ENCODE measurements at regions not wholly inside any gene's neighbourhood (a gene's known extent, or its start where the extent isn't known, plus 50 kb on each side); places are given as distances from the start of the nearest gene placed in this dataset.

DNA sequence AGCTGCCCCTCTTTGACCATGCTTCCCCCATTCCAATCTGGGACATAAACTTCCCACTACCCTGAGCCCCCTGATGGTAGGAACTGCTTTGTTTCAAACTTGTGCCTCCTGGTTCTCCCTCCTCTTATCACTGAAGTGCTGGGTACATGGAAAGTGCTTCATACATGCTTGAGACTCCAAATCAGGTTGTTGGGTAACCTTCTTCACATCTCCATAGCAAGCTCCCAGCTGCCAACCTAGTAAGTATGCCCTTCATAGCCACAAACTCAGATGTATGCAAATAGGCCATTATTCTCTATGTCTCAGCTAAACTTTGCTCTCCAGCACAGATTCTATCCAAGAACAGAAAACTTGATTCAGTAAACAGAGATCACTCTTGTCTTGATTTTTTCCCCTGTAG, 310.6 kb upstream of the IRX3 start:
- ChIA-PET POLR2A (no interaction called here), CTCF (no interaction called here)
- intact Hi-C loops (cut with DNase I, micrococcal nuclease): no loop called here
- Mint-ChIP-seq H3K27me3 (peaks cover 28% of the 10 kb centered on the region), H3K27ac (no peak overlapping the region), H3K9me3 (ENCODE audit: low read depth) (peaks cover 4% of the 10 kb centered on the region), H3K36me3 (ENCODE audit: low read depth) (no peaks in the 10 kb centered on the region), H3K4me3 (no peak overlapping the region), H3K4me1 (no peaks in the 10 kb centered on the region)
- ATAC-seq: no peak
- DNase-seq: no peak

DNA sequence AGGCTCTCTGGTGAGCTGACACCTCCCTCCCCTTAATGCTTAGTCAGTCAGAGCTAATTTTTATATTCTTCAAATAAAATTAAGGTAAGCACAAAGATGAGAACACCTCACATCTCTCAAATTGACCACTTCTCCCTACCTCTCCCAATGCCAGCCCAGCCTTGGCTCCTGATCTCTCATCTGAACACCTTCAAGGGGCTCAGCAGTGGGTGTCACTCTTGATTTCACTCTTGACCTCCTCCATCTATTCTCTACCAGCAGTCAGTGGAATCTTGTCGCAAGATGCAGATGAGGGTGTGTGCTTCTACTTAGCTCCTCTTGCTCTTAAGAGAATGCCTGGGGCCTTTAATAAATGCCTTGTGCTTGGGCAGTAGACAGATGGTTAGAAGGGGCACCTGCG, 309.0 kb upstream of the IRX3 start:
- ChIA-PET POLR2A (no interaction called here), CTCF (no interaction called here)
- no peak overlapping the region for H3K27ac Mint-ChIP-seq
- no peaks in the 10 kb centered on the region for H3K4me1 Mint-ChIP-seq
- no peaks in the 10 kb centered on the region for H3K36me3 Mint-ChIP-seq (ENCODE audit: low read depth)
- ATAC-seq: no peak
- H3K27me3 Mint-ChIP-seq: peaks cover 28% of the 10 kb centered on the region
- H3K9me3 Mint-ChIP-seq (ENCODE audit: low read depth): peaks cover 4% of the 10 kb centered on the region
- intact Hi-C loops (cut with DNase I, micrococcal nuclease): no loop called here
- DNase-seq: no peak
- no peak overlapping the region for H3K4me3 Mint-ChIP-seq

DNA sequence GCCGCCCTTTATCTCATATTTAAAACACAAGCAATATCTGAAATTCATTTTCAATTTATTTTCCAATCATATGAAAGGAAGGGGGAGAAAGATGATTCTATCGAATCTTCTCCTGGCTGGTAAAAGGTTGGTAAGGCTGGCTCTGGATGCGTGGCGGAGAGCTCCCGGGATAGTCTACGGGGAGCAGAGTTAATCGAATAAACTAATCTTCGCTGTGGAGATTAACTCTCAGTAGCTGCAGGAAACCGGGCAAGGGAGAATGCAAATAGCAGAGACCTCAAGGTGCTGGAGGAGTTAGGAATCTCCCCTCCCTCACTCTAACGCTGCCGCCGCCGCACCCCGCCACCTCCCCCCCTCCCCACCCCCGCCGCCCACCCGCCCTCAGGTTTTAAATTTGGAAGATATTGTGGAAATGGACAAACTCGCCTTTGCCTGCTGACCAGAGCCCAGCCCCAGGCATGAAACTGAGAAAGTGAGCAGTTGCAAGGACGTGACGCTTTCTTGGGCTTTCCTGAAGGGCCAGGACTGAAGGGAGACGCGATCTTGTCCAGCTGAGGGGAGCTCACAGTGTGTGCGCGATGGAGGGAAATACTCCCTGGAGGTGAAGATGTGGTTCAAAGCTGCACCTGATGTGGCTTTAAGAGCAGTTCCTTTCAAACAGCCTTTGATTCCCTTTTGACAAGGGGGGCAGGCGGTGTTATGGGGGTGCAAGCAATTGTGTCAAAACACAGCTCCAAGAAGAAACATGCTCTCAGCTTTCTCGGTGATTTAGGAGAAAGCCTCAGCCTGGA, 308.2 kb upstream of the IRX3 start:
- H3K4me1 Mint-ChIP-seq: no peaks in the 10 kb centered on the region
- H3K27me3 Mint-ChIP-seq: peaks cover 27% of the 10 kb centered on the region
- no peak for ATAC-seq
- no peaks in the 10 kb centered on the region for H3K36me3 Mint-ChIP-seq (ENCODE audit: low read depth)
- no peak overlapping the region for H3K27ac Mint-ChIP-seq
- H3K9me3 Mint-ChIP-seq (ENCODE audit: low read depth): peaks cover 4% of the 10 kb centered on the region
- intact Hi-C loops (cut with DNase I, micrococcal nuclease): no loop called here
- DNase-seq: no peak
- POLR2A ChIA-PET: no interaction called here
- CTCF ChIA-PET: no interaction called here
- no peak overlapping the region for H3K4me3 Mint-ChIP-seq

DNA sequence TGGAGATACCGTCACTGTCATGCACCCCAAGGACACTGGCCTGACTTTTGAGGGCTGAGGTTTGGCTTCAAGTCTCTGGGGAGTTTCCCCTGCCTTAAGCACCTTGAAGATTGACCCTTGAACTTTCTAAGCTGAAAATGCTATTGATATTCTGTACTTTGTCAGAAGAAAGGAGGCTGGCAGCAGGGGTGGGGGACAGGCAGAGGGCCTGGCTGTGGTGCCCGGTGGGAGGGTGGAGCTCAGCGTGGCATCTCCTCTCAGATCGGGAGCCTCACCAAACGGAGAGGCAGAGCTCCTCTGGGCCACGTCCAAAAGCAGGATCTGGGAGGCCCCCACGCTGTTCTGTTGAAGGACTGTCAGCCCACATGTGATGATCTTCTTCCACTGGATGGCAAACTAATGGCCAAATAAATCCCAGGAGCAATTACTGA, 305.2 kb upstream of the IRX3 start:
- Mint-ChIP-seq H3K27ac (no peak overlapping the region), H3K4me3 (no peak overlapping the region), H3K9me3 (ENCODE audit: low read depth) (no peaks in the 10 kb centered on the region), H3K27me3 (peaks cover 31% of the 10 kb centered on the region), H3K36me3 (ENCODE audit: low read depth) (no peaks in the 10 kb centered on the region), H3K4me1 (no peaks in the 10 kb centered on the region)
- no peak for ATAC-seq
- ChIA-PET CTCF (no interaction called here), POLR2A (no interaction called here)
- DNase-seq: no peak
- intact Hi-C loops (cut with DNase I, micrococcal nuclease): no loop called here

DNA sequence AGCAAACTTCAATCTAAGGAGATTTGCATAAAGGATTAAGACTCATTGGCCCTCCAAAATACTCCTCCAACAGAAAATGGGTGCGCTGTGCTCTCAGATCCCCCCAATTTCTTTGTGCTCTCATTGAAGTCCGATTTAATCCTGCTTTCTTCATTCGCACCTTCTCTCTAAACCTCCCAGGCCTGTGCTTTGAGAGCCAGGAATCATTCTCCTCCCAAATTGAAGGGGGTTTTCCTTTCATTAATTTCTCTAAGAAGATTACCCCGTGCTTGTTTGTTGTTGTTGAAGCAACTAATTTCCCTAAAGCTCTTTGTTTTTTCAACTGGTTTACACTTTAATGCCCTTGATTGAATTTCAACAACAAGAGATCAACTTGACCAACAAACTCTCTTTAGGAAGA, 304.2 kb upstream of the IRX3 start:
- ChIA-PET CTCF (no interaction called here), POLR2A (no interaction called here)
- intact Hi-C loops (cut with DNase I, micrococcal nuclease): no loop called here

DNA sequence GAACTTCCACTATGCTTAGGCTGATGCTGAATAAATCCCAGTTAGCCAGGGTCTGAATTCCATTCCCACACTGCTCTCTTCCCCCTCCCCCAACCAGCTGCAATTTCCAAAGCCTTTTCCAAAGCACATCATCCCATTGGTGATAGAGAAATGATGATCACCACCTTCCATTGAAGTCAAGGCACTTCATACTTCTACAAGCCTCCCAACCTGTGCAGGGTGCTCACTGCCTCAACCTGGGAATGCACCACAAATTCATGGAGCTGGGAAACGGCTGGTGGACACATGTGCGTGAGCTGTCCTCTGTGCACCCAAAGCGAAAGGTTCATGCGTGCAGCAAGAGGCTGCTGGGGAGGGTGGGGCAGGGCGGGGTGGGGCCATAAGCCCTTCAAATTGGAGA, 302.7 kb upstream of the IRX3 start:
- no peaks in the 10 kb centered on the region for H3K4me1 Mint-ChIP-seq
- CTCF ChIA-PET: no interaction called here
- no peak for ATAC-seq
- H3K27ac Mint-ChIP-seq: no peak overlapping the region
- POLR2A ChIA-PET: no interaction called here
- no peaks in the 10 kb centered on the region for H3K36me3 Mint-ChIP-seq (ENCODE audit: low read depth)
- H3K9me3 Mint-ChIP-seq (ENCODE audit: low read depth): no peaks in the 10 kb centered on the region
- H3K27me3 Mint-ChIP-seq: peaks cover 18% of the 10 kb centered on the region
- intact Hi-C loops (cut with DNase I, micrococcal nuclease): no loop called here
- DNase-seq: no peak
- no peak overlapping the region for H3K4me3 Mint-ChIP-seq

More for the DNA sequence above, 304.2 kb upstream of the IRX3 start:
- no peak for ATAC-seq
- H3K4me1 Mint-ChIP-seq: no peaks in the 10 kb centered on the region
- no peak overlapping the region for H3K27ac Mint-ChIP-seq
- peaks cover 25% of the 10 kb centered on the region for H3K27me3 Mint-ChIP-seq
- H3K4me3 Mint-ChIP-seq: no peak overlapping the region
- no peaks in the 10 kb centered on the region for H3K36me3 Mint-ChIP-seq (ENCODE audit: low read depth)
- no peak for DNase-seq
- no peaks in the 10 kb centered on the region for H3K9me3 Mint-ChIP-seq (ENCODE audit: low read depth)

DNA sequence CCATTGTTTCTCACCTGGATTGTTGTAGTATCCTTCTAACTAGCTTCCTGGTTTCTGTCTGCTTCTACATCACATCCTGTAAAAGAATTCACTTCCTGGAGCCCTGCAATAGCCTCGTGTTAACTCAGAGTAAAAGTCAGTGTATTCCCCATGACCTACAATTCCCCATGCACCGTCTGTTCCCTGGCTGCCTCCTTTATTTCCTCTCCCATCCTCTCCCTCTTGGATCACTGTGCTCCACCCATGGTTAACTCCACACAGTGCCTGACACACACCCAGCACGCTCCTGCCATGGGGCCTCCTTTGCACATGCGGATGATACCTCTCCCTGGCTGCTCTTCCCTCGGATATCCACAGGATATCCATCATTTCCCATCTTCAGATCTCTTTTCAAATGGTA, 301.4 kb upstream of the IRX3 start:
- H3K4me3 Mint-ChIP-seq: no peak overlapping the region
- peaks cover 10% of the 10 kb centered on the region for H3K27me3 Mint-ChIP-seq
- POLR2A ChIA-PET: no interaction called here
- ATAC-seq (no peak), DNase-seq (no peak)
- intact Hi-C loops (cut with DNase I, micrococcal nuclease): no loop called here
- no peak overlapping the region for H3K27ac Mint-ChIP-seq
- H3K9me3 Mint-ChIP-seq (ENCODE audit: low read depth): no peaks in the 10 kb centered on the region
- CTCF ChIA-PET: no interaction called here
- no peaks in the 10 kb centered on the region for H3K36me3 Mint-ChIP-seq (ENCODE audit: low read depth)
- H3K4me1 Mint-ChIP-seq: no peaks in the 10 kb centered on the region

DNA sequence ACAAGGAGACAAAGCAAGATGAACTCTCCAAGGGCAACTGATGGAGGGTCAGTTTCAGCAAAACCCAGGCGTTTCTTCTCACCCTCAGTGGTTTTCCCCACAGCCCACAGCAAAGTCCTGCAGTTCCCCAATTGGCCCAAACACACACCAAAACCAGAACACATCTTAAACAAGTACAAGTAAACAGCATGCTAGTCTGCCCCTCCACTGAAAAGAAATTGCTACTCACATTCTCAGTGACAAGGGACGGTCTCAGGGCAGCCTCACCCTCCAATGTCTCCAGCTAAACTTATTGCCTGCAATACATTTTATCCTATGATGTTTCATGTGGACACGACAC, 300.6 kb upstream of the IRX3 start:
- no peaks in the 10 kb centered on the region for H3K4me1 Mint-ChIP-seq
- no peak for DNase-seq
- no peak overlapping the region for H3K27ac Mint-ChIP-seq
- ATAC-seq: no peak
- H3K4me3 Mint-ChIP-seq: no peak overlapping the region
- H3K9me3 Mint-ChIP-seq (ENCODE audit: low read depth): no peaks in the 10 kb centered on the region
- H3K27me3 Mint-ChIP-seq: peaks cover 9% of the 10 kb centered on the region
- ChIA-PET POLR2A (no interaction called here), CTCF (no interaction called here)
- H3K36me3 Mint-ChIP-seq (ENCODE audit: low read depth): no peaks in the 10 kb centered on the region
- intact Hi-C loops (cut with DNase I, micrococcal nuclease): no loop called here

DNA sequence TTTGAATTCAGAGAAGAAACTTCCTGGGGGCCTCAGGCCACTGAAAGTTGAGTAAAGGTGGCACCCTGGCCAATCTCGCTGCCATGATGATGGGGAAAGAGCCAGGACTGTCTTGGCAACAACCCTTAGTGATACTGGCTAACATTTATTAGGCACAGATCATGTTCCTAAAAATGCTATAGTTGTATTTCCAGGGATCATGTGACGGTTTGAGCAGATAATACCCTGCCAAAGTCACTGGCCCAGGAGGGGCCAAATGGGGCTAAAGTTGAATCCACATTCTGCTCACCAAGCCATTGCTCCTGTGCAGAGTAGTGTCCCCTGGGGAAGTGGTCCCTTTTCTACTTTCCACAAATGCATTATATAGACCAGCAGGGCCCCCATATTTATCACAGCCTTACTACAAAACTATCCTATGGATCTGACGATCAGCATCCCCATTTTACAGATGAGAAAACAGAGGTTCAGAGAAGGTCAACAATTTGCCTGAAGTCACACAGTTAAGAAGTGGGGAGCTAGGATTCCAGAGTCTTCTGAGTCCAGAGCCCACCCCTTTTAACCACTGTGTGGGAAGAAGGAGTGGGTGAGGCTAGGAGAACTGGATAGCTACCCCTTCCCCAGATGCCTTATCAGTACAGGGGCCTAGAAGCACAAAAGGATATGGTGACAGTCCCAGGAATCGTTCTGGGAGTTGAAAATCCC, 300.0 kb upstream of the IRX3 start:
- Mint-ChIP-seq H3K27me3 (peaks cover 9% of the 10 kb centered on the region), H3K27ac (no peak overlapping the region), H3K4me1 (no peaks in the 10 kb centered on the region), H3K4me3 (no peak overlapping the region), H3K36me3 (ENCODE audit: low read depth) (no peaks in the 10 kb centered on the region), H3K9me3 (ENCODE audit: low read depth) (no peaks in the 10 kb centered on the region)
- DNase-seq: no peak
- ATAC-seq: no peak
- ChIA-PET POLR2A (no interaction called here), CTCF (no interaction called here)
- intact Hi-C loops (cut with DNase I, micrococcal nuclease): no loop called here

DNA sequence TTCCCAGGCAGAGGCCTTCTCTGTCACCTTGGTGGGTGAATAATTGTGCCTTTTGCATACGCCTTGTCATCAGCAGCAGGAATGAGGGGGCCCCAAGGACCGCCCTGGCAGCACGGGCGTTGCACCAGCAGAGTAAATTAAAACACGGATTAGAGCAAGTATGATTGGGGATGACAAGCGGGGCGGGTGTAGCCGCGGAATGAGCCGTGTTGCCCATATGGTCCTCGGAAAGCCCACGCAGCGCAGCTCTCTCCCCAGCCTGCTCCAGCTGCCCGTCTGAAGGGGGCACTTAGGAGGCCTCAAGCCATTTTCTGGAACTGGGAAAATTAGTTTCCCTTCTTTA, 299.4 kb upstream of the IRX3 start:
- DNase-seq (no peak), ATAC-seq (no peak)
- Mint-ChIP-seq H3K36me3 (ENCODE audit: low read depth) (no peaks in the 10 kb centered on the region), H3K27me3 (peaks cover 7% of the 10 kb centered on the region), H3K9me3 (ENCODE audit: low read depth) (no peaks in the 10 kb centered on the region), H3K27ac (no peak overlapping the region), H3K4me1 (no peaks in the 10 kb centered on the region), H3K4me3 (no peak overlapping the region)
- intact Hi-C loops (cut with DNase I, micrococcal nuclease): no loop called here
- ChIA-PET POLR2A (no interaction called here), CTCF (interaction anchor here (0.6 kb wide), 1 partner anchor 675 kb away, joined by 3 read pairs; no protein-coding TSS in a partner anchor)

DNA sequence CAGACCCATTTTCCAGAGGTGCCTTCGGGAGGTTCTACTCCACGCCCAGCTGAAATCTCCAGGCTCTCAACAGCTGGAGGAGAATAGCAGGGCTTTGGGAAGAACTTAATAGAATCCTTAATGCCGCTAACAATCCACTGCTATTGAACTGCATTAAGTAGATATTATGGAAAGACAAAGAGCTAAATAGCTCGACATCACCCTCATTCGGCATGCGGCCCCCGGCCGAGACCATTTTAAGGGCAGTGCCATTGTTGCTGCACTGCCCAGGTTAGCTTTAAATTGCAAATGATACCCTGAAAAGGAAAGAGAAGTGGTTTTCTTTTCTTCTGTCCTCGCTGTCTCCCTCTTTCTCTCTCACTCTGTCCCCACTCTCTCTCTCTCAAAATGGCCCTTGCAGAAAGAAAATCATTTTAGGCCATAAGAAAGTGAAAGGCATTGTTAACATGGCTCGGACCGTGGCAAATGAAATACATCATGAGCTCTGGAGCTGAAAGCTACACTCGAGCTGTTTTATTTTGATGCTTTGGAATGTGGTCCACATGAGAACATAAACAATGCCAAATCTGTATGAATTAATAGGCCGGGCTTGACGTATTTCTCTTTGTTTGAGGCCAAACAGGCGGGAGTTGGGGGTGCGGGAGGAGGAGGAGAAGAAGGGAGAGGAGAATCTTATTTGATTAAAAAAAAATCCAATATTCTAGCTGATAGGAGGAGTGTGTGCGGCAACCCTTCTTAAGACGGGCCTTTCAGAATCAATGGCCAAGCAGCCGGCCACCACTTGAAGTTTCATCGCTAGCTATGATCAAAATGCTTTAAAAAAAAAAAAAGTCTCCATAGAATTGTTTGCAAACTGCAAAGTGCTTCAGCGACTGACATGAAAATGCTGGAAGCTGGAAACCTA, 298.8 kb upstream of the IRX3 start:
- no peak overlapping the region for H3K27ac Mint-ChIP-seq
- no peaks in the 10 kb centered on the region for H3K9me3 Mint-ChIP-seq (ENCODE audit: low read depth)
- no peak for ATAC-seq
- POLR2A ChIA-PET: no interaction called here
- no peak overlapping the region for H3K4me3 Mint-ChIP-seq
- intact Hi-C loops (cut with DNase I, micrococcal nuclease): no loop called here
- CTCF ChIA-PET: interaction anchor here (0.6 kb wide), 2 partner anchors 39 to 676 kb away, joined by 3 to 4 read pairs; no protein-coding TSS in a partner anchor
- DNase-seq: no peak
- H3K4me1 Mint-ChIP-seq: no peaks in the 10 kb centered on the region
- H3K36me3 Mint-ChIP-seq (ENCODE audit: low read depth): no peaks in the 10 kb centered on the region
- H3K27me3 Mint-ChIP-seq: peaks cover 7% of the 10 kb centered on the region

DNA sequence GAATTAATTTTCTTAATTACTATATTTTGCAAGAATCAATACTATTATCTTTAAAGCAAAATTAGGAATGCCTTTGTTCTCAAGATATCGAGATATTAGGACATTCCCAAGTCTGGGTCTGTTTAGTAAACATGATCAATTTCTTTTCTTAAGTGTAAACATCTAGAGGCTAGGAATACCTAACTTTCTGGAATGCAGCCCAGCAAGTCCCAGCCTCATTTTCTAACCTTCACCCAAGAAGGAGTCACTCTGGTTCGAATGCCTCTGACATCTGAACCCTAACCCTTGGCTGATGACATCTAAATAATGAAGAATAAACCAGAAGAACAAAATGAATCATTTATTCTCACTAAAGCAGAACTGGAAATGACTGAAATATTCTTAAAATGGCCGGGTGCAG, 297.5 kb upstream of the IRX3 start:
- H3K36me3 Mint-ChIP-seq (ENCODE audit: low read depth): no peaks in the 10 kb centered on the region
- ChIA-PET POLR2A (no interaction called here), CTCF (no interaction called here)
- intact Hi-C loops (cut with DNase I, micrococcal nuclease): no loop called here
- DNase-seq: no peak
- H3K9me3 Mint-ChIP-seq (ENCODE audit: low read depth): no peaks in the 10 kb centered on the region
- no peak for ATAC-seq
- H3K4me3 Mint-ChIP-seq: no peak overlapping the region
- peaks cover 5% of the 10 kb centered on the region for H3K27me3 Mint-ChIP-seq
- no peaks in the 10 kb centered on the region for H3K4me1 Mint-ChIP-seq
- H3K27ac Mint-ChIP-seq: no peak overlapping the region
